ENCODE measurements at regions not wholly inside any gene's neighbourhood (a gene's known extent, or its start where the extent isn't known, plus 50 kb on each side); places are given as distances from the start of the nearest gene placed in this dataset.

DNA sequence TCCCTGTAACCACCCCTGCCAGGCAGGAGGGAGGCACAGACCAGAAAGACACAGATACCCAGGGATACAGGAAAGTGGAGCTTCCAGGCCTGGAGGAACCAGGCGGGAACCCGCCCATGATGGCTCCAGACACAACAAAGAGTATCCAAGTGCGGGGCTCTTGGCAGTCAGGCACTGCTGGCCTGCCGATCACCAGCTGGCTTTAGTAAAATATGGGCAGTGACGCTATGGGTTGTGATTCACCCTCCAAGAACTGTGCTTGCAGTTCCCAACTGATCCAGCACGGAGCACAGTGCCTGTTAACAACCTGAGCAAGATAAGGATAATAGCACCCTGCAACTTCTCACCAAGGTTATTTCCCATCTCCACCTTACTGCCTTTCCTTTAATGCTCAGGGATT lies 463.3 kb downstream of the IRX1 start:
- Histone ChIP-seq H3K36me3 (ENCODE audit: control insufficient read depth, insufficient read depth, low read length) (no peaks in the 10 kb centered on the region), H3K4me1 (ENCODE audit: control insufficient read depth, insufficient read depth, low read length) (no peaks in the 10 kb centered on the region), H3K9me3 (ENCODE audit: control insufficient read depth, low read length) (no peaks in the 10 kb centered on the region), H3K27me3 (ENCODE audit: control insufficient read depth, insufficient read depth, low read length, poor library complexity, severe bottlenecking) (no peaks in the 10 kb centered on the region), H3K27ac (ENCODE audit: insufficient read depth, low read depth, low read length, poor library complexity, severe bottlenecking) (no peak overlapping the region), H3K4me3 (ENCODE audit: insufficient read depth, low read depth, low read length) (no peak overlapping the region)
- 91 to 92% methylated on average over 6 of the region's 6 CpGs for WGBS, 2 experiments

GRCh38 chr5:4065472-4066320 lies 470.1 kb downstream of the IRX1 start:
- no peaks in the 10 kb centered on the region for H3K9me3 ChIP-seq (ENCODE audit: control insufficient read depth, low read length)
- H3K4me3 ChIP-seq (ENCODE audit: insufficient read depth, low read depth, low read length) = no peak overlapping the region
- 83 to 86% methylated on average over 11 of the region's 11 CpGs for WGBS, 2 experiments
- no peaks in the 10 kb centered on the region for H3K27me3 ChIP-seq (ENCODE audit: control insufficient read depth, insufficient read depth, low read length, poor library complexity, severe bottlenecking)
- no peak overlapping the region for H3K27ac ChIP-seq (ENCODE audit: insufficient read depth, low read depth, low read length, poor library complexity, severe bottlenecking)
- H3K4me1 ChIP-seq (ENCODE audit: control insufficient read depth, insufficient read depth, low read length) = no peaks in the 10 kb centered on the region
- no peaks in the 10 kb centered on the region for H3K36me3 ChIP-seq (ENCODE audit: control insufficient read depth, insufficient read depth, low read length)

- Histone ChIP-seq H3K27ac (ENCODE audit: insufficient read depth, low read depth, low read length, poor library complexity, severe bottlenecking) (no peak overlapping the region), H3K9me3 (ENCODE audit: control insufficient read depth, low read length) (no peaks in the 10 kb centered on the region), H3K27me3 (ENCODE audit: control insufficient read depth, insufficient read depth, low read length, poor library complexity, severe bottlenecking) (no peaks in the 10 kb centered on the region), H3K4me3 (ENCODE audit: insufficient read depth, low read depth, low read length) (no peak overlapping the region), H3K36me3 (ENCODE audit: control insufficient read depth, insufficient read depth, low read length) (no peaks in the 10 kb centered on the region), H3K4me1 (ENCODE audit: control insufficient read depth, insufficient read depth, low read length) (no peaks in the 10 kb centered on the region)
- 93 to 95% methylated on average over 6 of the region's 6 CpGs for WGBS, 2 experiments
These were observed 472.5 kb downstream of the IRX1 start for GRCh38 chr5:4068171-4068570.

- Histone ChIP-seq H3K4me3 (ENCODE audit: insufficient read depth, low read depth, low read length) (no peak overlapping the region), H3K36me3 (ENCODE audit: control insufficient read depth, insufficient read depth, low read length) (no peaks in the 10 kb centered on the region), H3K27ac (ENCODE audit: insufficient read depth, low read depth, low read length, poor library complexity, severe bottlenecking) (no peak overlapping the region), H3K27me3 (ENCODE audit: control insufficient read depth, insufficient read depth, low read length, poor library complexity, severe bottlenecking) (no peaks in the 10 kb centered on the region), H3K9me3 (ENCODE audit: control insufficient read depth, low read length) (no peaks in the 10 kb centered on the region), H3K4me1 (ENCODE audit: control insufficient read depth, insufficient read depth, low read length) (no peaks in the 10 kb centered on the region)
- 97 to 98% methylated on average over 4 to 5 of the region's 5 CpGs for WGBS, 2 experiments
These were observed 482.9 kb downstream of the IRX1 start for GRCh38 chr5:4078544-4078943.

DNA sequence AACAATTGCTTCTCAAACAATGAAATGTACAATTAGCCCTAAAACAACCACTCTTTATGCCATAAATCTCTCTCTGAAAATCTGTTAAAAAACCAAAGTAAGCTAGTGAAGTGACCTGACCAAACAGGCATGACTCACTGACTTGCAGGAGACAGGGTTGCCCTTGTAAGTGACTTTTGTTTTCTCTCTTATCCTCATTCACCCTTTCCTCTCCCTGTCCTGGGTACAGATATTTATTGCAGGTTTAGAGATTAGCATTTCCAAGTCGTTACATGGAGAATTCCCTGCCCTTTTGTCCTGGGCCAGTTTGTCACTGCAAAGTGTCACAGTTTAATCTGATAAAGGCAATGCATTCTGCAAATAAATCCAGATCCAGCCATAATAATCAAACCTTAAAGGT lies 484.2 kb downstream of the IRX1 start:
- no peaks in the 10 kb centered on the region for H3K36me3 ChIP-seq (ENCODE audit: control insufficient read depth, insufficient read depth, low read length)
- 56 to 63% methylated on average over 1 of the region's 1 CpG for WGBS, 2 experiments
- H3K4me1 ChIP-seq (ENCODE audit: control insufficient read depth, insufficient read depth, low read length) = no peaks in the 10 kb centered on the region
- H3K27ac ChIP-seq (ENCODE audit: insufficient read depth, low read depth, low read length, poor library complexity, severe bottlenecking) = no peak overlapping the region
- no peaks in the 10 kb centered on the region for H3K9me3 ChIP-seq (ENCODE audit: control insufficient read depth, low read length)
- no peak overlapping the region for H3K4me3 ChIP-seq (ENCODE audit: insufficient read depth, low read depth, low read length)
- no peaks in the 10 kb centered on the region for H3K27me3 ChIP-seq (ENCODE audit: control insufficient read depth, insufficient read depth, low read length, poor library complexity, severe bottlenecking)

- Histone ChIP-seq H3K27me3 (ENCODE audit: control insufficient read depth, insufficient read depth, low read length, poor library complexity, severe bottlenecking) (no peaks in the 10 kb centered on the region), H3K36me3 (ENCODE audit: control insufficient read depth, insufficient read depth, low read length) (no peaks in the 10 kb centered on the region), H3K4me3 (ENCODE audit: insufficient read depth, low read depth, low read length) (no peak overlapping the region), H3K9me3 (ENCODE audit: control insufficient read depth, low read length) (no peaks in the 10 kb centered on the region), H3K27ac (ENCODE audit: insufficient read depth, low read depth, low read length, poor library complexity, severe bottlenecking) (no peak overlapping the region), H3K4me1 (ENCODE audit: control insufficient read depth, insufficient read depth, low read length) (no peaks in the 10 kb centered on the region)
- WGBS, 2 experiments = 89 to 93% methylated on average over 3 of the region's 3 CpGs
These were observed 484.7 kb downstream of the IRX1 start for GRCh38 chr5:4080370-4080769.

- Histone ChIP-seq H3K9me3 (ENCODE audit: control insufficient read depth, low read length) (no peaks in the 10 kb centered on the region), H3K36me3 (ENCODE audit: control insufficient read depth, insufficient read depth, low read length) (no peaks in the 10 kb centered on the region), H3K4me3 (ENCODE audit: insufficient read depth, low read depth, low read length) (no peak overlapping the region), H3K27ac (ENCODE audit: insufficient read depth, low read depth, low read length, poor library complexity, severe bottlenecking) (no peak overlapping the region), H3K27me3 (ENCODE audit: control insufficient read depth, insufficient read depth, low read length, poor library complexity, severe bottlenecking) (no peaks in the 10 kb centered on the region), H3K4me1 (ENCODE audit: control insufficient read depth, insufficient read depth, low read length) (no peaks in the 10 kb centered on the region)
- 94 to 97% methylated on average over 5 of the region's 5 CpGs for WGBS, 2 experiments
These were observed 485.4 kb downstream of the IRX1 start for GRCh38 chr5:4081059-4081458.

DNA sequence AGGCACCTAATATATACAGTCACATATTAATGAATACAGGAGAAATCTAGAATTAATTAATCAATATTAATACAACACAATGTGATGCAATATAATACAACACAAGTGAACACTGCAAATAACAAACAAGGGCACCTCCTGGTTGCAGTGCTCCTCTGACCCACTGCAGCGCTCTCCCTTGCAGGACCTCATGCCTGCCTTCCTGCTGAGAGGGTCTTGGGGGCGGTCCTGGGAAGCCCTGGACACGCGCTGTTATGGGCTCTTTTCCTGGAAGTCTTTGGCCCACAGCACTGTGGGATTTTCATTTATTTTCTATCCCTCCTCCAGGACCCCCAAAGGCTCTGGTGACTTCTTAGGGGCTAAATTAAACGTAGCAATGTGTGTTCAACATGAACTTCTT lies 485.8 kb downstream of the IRX1 start:
- no peak overlapping the region for H3K27ac ChIP-seq (ENCODE audit: insufficient read depth, low read depth, low read length, poor library complexity, severe bottlenecking)
- 82 to 84% methylated on average over 4 to 5 of the region's 5 CpGs for WGBS, 2 experiments
- H3K4me3 ChIP-seq (ENCODE audit: insufficient read depth, low read depth, low read length) = no peak overlapping the region
- no peaks in the 10 kb centered on the region for H3K36me3 ChIP-seq (ENCODE audit: control insufficient read depth, insufficient read depth, low read length)
- no peaks in the 10 kb centered on the region for H3K27me3 ChIP-seq (ENCODE audit: control insufficient read depth, insufficient read depth, low read length, poor library complexity, severe bottlenecking)
- H3K4me1 ChIP-seq (ENCODE audit: control insufficient read depth, insufficient read depth, low read length) = no peaks in the 10 kb centered on the region
- H3K9me3 ChIP-seq (ENCODE audit: control insufficient read depth, low read length) = no peaks in the 10 kb centered on the region

GRCh38 chr5:4082966-4083564 lies 487.4 kb downstream of the IRX1 start:
- H3K4me3 ChIP-seq (ENCODE audit: insufficient read depth, low read depth, low read length) = no peak overlapping the region
- no peak overlapping the region for H3K27ac ChIP-seq (ENCODE audit: insufficient read depth, low read depth, low read length, poor library complexity, severe bottlenecking)
- 91 to 95% methylated on average over 5 of the region's 6 CpGs for WGBS, 2 experiments
- no peaks in the 10 kb centered on the region for H3K4me1 ChIP-seq (ENCODE audit: control insufficient read depth, insufficient read depth, low read length)
- H3K9me3 ChIP-seq (ENCODE audit: control insufficient read depth, low read length) = no peaks in the 10 kb centered on the region
- H3K27me3 ChIP-seq (ENCODE audit: control insufficient read depth, insufficient read depth, low read length, poor library complexity, severe bottlenecking) = no peaks in the 10 kb centered on the region
- no peaks in the 10 kb centered on the region for H3K36me3 ChIP-seq (ENCODE audit: control insufficient read depth, insufficient read depth, low read length)

DNA sequence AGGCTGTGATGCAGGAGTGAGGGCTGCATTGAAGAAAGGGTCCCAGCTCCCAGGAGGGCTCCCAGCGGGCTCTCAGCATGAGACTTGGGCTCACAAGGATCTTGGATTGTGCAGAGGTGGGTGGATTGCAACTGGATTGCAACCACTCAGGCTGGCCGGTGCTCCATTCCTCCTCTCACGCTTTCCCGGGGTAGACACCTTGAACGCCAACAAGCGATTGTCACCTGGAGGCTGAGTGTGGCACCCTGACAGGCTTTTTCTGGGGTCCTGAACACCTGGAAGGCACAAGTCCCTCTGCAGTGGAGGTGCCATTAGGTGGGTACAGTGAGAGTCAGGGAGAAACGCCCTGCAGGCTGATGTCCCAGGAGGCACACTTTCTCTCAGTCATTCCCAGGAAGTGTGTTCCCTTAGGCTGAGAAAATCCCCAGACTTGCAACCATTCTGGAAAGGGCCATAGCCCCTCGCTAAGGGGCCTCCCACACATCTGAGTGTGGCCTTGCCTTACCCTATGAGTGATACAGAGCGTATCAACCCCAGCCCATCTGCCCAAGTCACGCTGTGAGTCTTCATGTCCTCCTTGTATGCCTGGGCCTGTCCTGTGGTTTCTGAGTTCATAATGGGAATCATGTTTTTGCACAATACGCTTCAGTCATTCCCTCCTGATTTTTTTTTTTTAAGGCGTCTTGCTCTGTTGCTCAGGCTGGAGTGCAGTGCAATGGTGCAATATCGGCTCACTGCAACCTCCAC lies 488.1 kb downstream of the IRX1 start:
- no peaks in the 10 kb centered on the region for H3K36me3 ChIP-seq (ENCODE audit: control insufficient read depth, insufficient read depth, low read length)
- H3K4me3 ChIP-seq (ENCODE audit: insufficient read depth, low read depth, low read length) = no peak overlapping the region
- WGBS, 2 experiments = 89 to 92% methylated on average over 13 of the region's 13 CpGs
- no peaks in the 10 kb centered on the region for H3K27me3 ChIP-seq (ENCODE audit: control insufficient read depth, insufficient read depth, low read length, poor library complexity, severe bottlenecking)
- no peaks in the 10 kb centered on the region for H3K9me3 ChIP-seq (ENCODE audit: control insufficient read depth, low read length)
- no peak overlapping the region for H3K27ac ChIP-seq (ENCODE audit: insufficient read depth, low read depth, low read length, poor library complexity, severe bottlenecking)
- H3K4me1 ChIP-seq (ENCODE audit: control insufficient read depth, insufficient read depth, low read length) = no peaks in the 10 kb centered on the region

Measured in ectodermal cell (in vitro differentiated cells).